ENCODE measurements at regions not wholly inside any gene's neighbourhood (a gene's known extent, or its start where the extent isn't known, plus 50 kb on each side); places are given as distances from the start of the nearest gene placed in this dataset.
"Not testable (repeated sequence)": the region's sequence is repeated elsewhere in the genome, so short reads cannot be mapped to it uniquely, and the experiment has no call there.

GRCh38 chr4:27770895-27771294, 910.3 kb downstream of the STIM2 start:
- DNase-seq, result no peak

- DNase-seq, result no peak
Observed at GRCh38 chr4:27775156-27775555, 914.5 kb downstream of the STIM2 start.

- DNase-seq, result no peak
Observed at GRCh38 chr4:27779827-27780226, 919.2 kb downstream of the STIM2 start.

GRCh38 chr4:27787195-27787594, 926.6 kb downstream of the STIM2 start:
- no peak for DNase-seq

GRCh38 chr4:27789773-27790172, 929.1 kb downstream of the STIM2 start:
- DNase-seq, result no peak

GRCh38 chr4:27790911-27791310, 930.3 kb downstream of the STIM2 start:
- DNase-seq, result no peak

GRCh38 chr4:27791640-27792039, 931.0 kb downstream of the STIM2 start:
- no peak for DNase-seq

GRCh38 chr4:27807207-27807606, 946.6 kb downstream of the STIM2 start:
- no peak for DNase-seq

GRCh38 chr4:27811948-27812347, 951.3 kb downstream of the STIM2 start:
- no peak for DNase-seq

GRCh38 chr4:27813226-27813625, 952.6 kb downstream of the STIM2 start:
- not testable (repeated sequence) for DNase-seq

- DNase-seq, result not testable (repeated sequence)
Observed at GRCh38 chr4:27813699-27814425, 953.2 kb downstream of the STIM2 start.

GRCh38 chr4:27819246-27819645, 958.6 kb downstream of the STIM2 start:
- DNase-seq, result no peak

- DNase-seq, result no peak
Observed at GRCh38 chr4:27828843-27829242, 968.2 kb downstream of the STIM2 start.

- no peak for DNase-seq
Observed at GRCh38 chr4:27830251-27830650, 969.6 kb downstream of the STIM2 start.

- DNase-seq, result no peak
Observed at GRCh38 chr4:27835851-27836250, 975.2 kb downstream of the STIM2 start.

- no peak for DNase-seq
Observed at GRCh38 chr4:27836523-27836922, 975.9 kb downstream of the STIM2 start.

- no peak for DNase-seq
Observed at GRCh38 chr4:27843776-27844175, 983.1 kb downstream of the STIM2 start.

GRCh38 chr4:27844376-27844775, 983.7 kb downstream of the STIM2 start:
- no peak for DNase-seq

GRCh38 chr4:27846951-27847350, 986.3 kb downstream of the STIM2 start:
- DNase-seq, result no peak

GRCh38 chr4:27861381-27861787, 1000.7 kb downstream of the STIM2 start:
- no peak for DNase-seq

- no peak for DNase-seq
Observed at GRCh38 chr4:27861802-27862201, 1001.2 kb downstream of the STIM2 start.

- no peak for DNase-seq
Observed at GRCh38 chr4:27873596-27873995, 1013.0 kb downstream of the STIM2 start.

- DNase-seq, result no peak
Observed at GRCh38 chr4:27881705-27882104, 1021.1 kb downstream of the STIM2 start.

GRCh38 chr4:27886120-27886519, 1025.5 kb downstream of the STIM2 start:
- DNase-seq, result no peak

GRCh38 chr4:27887646-27888045, 1027.0 kb downstream of the STIM2 start:
- no peak for DNase-seq

All from activated naive CD4-positive, alpha-beta T cell treated with Interleukin-2 at 50 U/mL for 16 hours (primary cell).